GM19467 (cell line): ENCODE measurements at regions not wholly inside any gene's neighbourhood (a gene's known extent, or its start where the extent isn't known, plus 50 kb on each side); places are given as distances from the start of the nearest gene placed in this dataset.
"Not testable (repeated sequence)": the region's sequence is repeated elsewhere in the genome, so short reads cannot be mapped to it uniquely, and the experiment has no call there.

Experiments used
- ATAC-seq: cut with Tn5 transposase; IDR thresholded peaks from one replicate; pipeline ENCODE4 v1.9.1; 2021; ENCODE audit warnings: mild to moderate bottlenecking, moderate library complexity; ENCODE audit not compliant: unreplicated experiment

GRCh38 chr6:67882436-67883311, 752.4 kb upstream of the ADGRB3 start:
- ATAC-seq: no peak

GRCh38 chr6:67881706-67882065, 753.4 kb upstream of the ADGRB3 start:
- ATAC-seq: no peak

- no peak for ATAC-seq
Observed at GRCh38 chr6:67880939-67881705, 754.0 kb upstream of the ADGRB3 start.

GRCh38 chr6:67880343-67880742, 754.7 kb upstream of the ADGRB3 start:
- ATAC-seq: not testable (repeated sequence)

GRCh38 chr6:67879928-67880327, 755.2 kb upstream of the ADGRB3 start:
- ATAC-seq: not testable (repeated sequence)

GRCh38 chr6:67879105-67879904, 755.8 kb upstream of the ADGRB3 start:
- ATAC-seq: not testable (repeated sequence)

- ATAC-seq: not testable (repeated sequence)
Observed at GRCh38 chr6:67878216-67878615, 756.9 kb upstream of the ADGRB3 start.

- ATAC-seq: no peak
Observed at GRCh38 chr6:67877288-67877687, 757.8 kb upstream of the ADGRB3 start.

GRCh38 chr6:67875877-67876383, 759.2 kb upstream of the ADGRB3 start:
- ATAC-seq: no peak

GRCh38 chr6:67870321-67870720, 764.8 kb upstream of the ADGRB3 start:
- ATAC-seq: no peak

GRCh38 chr6:67863346-67863745, 771.7 kb upstream of the ADGRB3 start:
- no peak for ATAC-seq

GRCh38 chr6:67854098-67854497, 781.0 kb upstream of the ADGRB3 start:
- no peak for ATAC-seq

- no peak for ATAC-seq
Observed at GRCh38 chr6:67839818-67840217, 795.3 kb upstream of the ADGRB3 start.

GRCh38 chr6:67825201-67825895, 809.7 kb upstream of the ADGRB3 start:
- ATAC-seq: no peak

GRCh38 chr6:67818322-67818721, 816.8 kb upstream of the ADGRB3 start:
- no peak for ATAC-seq

- ATAC-seq: no peak
Observed at GRCh38 chr6:67815623-67816022, 819.5 kb upstream of the ADGRB3 start.

GRCh38 chr6:67814262-67814661, 820.8 kb upstream of the ADGRB3 start:
- ATAC-seq: no peak

GRCh38 chr6:67812693-67813092, 822.4 kb upstream of the ADGRB3 start:
- ATAC-seq: no peak

- ATAC-seq: no peak
Observed at GRCh38 chr6:67812125-67812524, 823.0 kb upstream of the ADGRB3 start.

GRCh38 chr6:67811239-67812037, 823.6 kb upstream of the ADGRB3 start:
- ATAC-seq: no peak
